GM12891 (cell line): ENCODE measurements at regions not wholly inside any gene's neighbourhood (a gene's known extent, or its start where the extent isn't known, plus 50 kb on each side); places are given as distances from the start of the nearest gene placed in this dataset.

Experiments used
- PAX5 ChIP-seq: IDR thresholded peaks from 2 replicates; pipeline ENCODE4 v1.6.1; 2011; ENCODE audit warnings: low read length, moderate library complexity, mild to moderate bottlenecking; ENCODE audit not compliant: insufficient read depth, severe bottlenecking
- POLR2A ChIP-seq: IDR thresholded peaks from 2 replicates; pipeline ENCODE4 v1.6.1; 2011; ENCODE audit warnings: low read depth, low read length, control low read depth
- POLR2AphosphoS5 ChIP-seq: IDR thresholded peaks from 2 replicates; pipeline ENCODE4 v1.6.1; 2011; ENCODE audit warnings: low read depth, low read length, control low read depth
- SPI1 ChIP-seq: IDR thresholded peaks from 2 replicates; pipeline ENCODE4 v1.6.1; 2011; ENCODE audit warnings: low read depth, low read length, control low read depth
- TAF1 ChIP-seq: IDR thresholded peaks from 2 replicates; pipeline ENCODE4 v1.6.1; 2011; ENCODE audit warnings: low read depth, low read length, control low read depth

DNA sequence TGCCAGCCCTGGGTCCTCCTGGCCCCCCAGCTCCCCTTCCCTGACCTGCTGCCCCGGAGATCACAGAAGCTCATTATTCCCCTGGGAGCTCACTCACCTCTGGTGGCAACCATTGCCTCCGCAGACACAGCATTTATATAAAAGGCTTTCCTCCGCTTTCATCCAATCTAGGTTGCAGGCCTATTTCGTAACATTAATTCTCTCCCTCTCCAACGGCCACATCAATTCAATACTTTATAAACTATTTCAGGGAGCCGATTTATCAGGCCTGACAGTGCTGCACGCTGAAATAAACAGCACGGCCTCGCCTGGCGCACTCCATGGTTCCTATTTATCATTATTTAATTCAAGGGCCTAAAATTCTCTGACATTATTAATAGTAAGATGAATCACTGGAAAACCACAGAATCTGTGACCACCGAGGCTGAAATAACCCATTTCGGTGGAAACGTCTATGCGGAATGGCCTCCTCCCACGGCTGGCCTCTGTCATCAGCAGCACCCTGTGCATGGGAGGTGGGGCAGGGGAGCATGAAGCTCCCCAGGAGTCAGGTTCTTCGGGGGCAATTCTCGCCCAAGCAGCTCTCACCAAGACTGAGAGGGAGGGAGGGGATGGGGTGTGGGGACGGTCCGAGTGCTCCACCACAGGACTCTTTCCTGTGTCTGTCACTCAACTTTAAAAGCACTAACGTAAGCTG lies 249.3 kb upstream of the PFKP start:
- TF ChIP-seq PAX5 (no peak), TAF1 (no peak), POLR2AphosphoS5 (no peak), POLR2A (no peak), SPI1 (no peak)
